Thyroid gland (tissue), 4 donors: ENCODE measurements at regions not wholly inside any gene's neighbourhood (a gene's known extent, or its start where the extent isn't known, plus 50 kb on each side); places are given as distances from the start of the nearest gene placed in this dataset.

ENCODE experiments used
- POLR2A ChIP-seq, 2 donors: fragments of 450-650 bp; IDR thresholded peaks; one replicate each; pipeline ENCODE4 v1.6.1; 2017; ENCODE audit warnings: antibody characterized with exemption in 2 of 2, mild to moderate bottlenecking in 2 of 2, moderate library complexity in 1 of 2
- TF ChIP-seq, protein P1 (sequence below), 6 experiments: fragments of 200-600 bp in 3 of 6; fragments of 450-650 bp in 3 of 6; sonication (generic) in 3 of 6; IDR thresholded peaks; one replicate each; pipeline ENCODE4 v1.5.1; 2016 to 2019; ENCODE audit warnings: antibody characterized with exemption in 6 of 6, mild to moderate bottlenecking in 2 of 6, inconsistent platforms in 1 of 6, moderate library complexity in 1 of 6

DNA sequence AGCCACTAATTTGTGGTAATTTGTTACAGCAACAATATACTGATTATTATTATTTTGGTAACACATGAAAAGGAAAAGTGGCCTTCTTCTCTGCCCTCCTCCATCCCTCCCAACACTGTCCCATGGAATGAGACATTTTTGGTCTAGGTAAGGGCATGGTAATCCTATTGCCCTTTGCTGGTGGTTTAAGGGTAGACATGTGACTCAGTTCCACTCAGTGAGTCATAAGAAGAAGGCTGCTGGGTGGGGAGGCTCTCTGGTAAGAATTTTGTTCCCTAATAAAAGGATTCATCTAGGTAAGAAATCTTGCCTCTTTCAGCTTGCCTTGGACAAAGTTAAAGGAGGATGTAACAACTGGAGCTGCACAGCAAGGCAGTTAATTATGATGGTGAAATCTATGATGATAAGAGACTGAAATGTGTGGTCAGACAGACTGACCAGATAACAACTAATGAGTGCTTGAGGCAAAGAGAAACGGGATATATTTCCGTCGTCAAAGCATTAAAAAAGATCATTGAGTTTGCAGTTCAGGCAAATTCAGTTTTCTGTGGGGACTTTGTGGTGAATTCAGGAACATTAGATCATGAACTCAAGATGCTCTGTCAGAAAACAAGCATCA is 232.0 kb upstream of the KCNK2 start:
- TF ChIP-seq, protein P1, sequence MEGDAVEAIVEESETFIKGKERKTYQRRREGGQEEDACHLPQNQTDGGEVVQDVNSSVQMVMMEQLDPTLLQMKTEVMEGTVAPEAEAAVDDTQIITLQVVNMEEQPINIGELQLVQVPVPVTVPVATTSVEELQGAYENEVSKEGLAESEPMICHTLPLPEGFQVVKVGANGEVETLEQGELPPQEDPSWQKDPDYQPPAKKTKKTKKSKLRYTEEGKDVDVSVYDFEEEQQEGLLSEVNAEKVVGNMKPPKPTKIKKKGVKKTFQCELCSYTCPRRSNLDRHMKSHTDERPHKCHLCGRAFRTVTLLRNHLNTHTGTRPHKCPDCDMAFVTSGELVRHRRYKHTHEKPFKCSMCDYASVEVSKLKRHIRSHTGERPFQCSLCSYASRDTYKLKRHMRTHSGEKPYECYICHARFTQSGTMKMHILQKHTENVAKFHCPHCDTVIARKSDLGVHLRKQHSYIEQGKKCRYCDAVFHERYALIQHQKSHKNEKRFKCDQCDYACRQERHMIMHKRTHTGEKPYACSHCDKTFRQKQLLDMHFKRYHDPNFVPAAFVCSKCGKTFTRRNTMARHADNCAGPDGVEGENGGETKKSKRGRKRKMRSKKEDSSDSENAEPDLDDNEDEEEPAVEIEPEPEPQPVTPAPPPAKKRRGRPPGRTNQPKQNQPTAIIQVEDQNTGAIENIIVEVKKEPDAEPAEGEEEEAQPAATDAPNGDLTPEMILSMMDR (IDR thresholded peaks at IDR 0.05): no peak
- TF ChIP-seq POLR2A (IDR thresholded peaks at IDR 0.05): no peak
